MM.1S (cell line): ENCODE measurements at regions not wholly inside any gene's neighbourhood (a gene's known extent, or its start where the extent isn't known, plus 50 kb on each side); places are given as distances from the start of the nearest gene placed in this dataset.

Experiments
- DNase-seq: peaks from one replicate; pipeline ENCODE4 v3.0.0-alpha.2; 2015
- H2AFZ ChIP-seq: fragments of 300-600 bp; sonication (generic); 2 replicates; pipeline ENCODE4 v1.6.0; 2016; ENCODE audit warnings: antibody characterized with exemption, low read length
- H3F3A ChIP-seq: fragments of 300-600 bp; sonication (generic); 2 replicates; pipeline ENCODE4 v1.6.1; 2016; ENCODE audit warnings: mild to moderate bottlenecking, antibody characterized with exemption, low read length, moderate library complexity, mixed read lengths; ENCODE audit not compliant: insufficient read depth
- H3K27ac ChIP-seq: fragments of 300-600 bp; sonication (generic); 2 replicates; pipeline ENCODE4 v1.5.1; 2016; ENCODE audit warnings: mild to moderate bottlenecking, low read length
- H3K27me3 ChIP-seq: fragments of 300-600 bp; sonication (generic); replicated peaks from 2 replicates; pipeline ENCODE4 v1.6.0; 2016; ENCODE audit warnings: low read length; ENCODE audit not compliant: insufficient read depth
- H3K36me3 ChIP-seq: fragments of 300-600 bp; sonication (generic); replicated peaks from 2 replicates; pipeline ENCODE4 v1.6.1; 2016; ENCODE audit warnings: mild to moderate bottlenecking, low read length, mixed read lengths; ENCODE audit not compliant: insufficient read depth
- H3K4me1 ChIP-seq: fragments of 300-600 bp; sonication (generic); 2 replicates; pipeline ENCODE4 v1.6.1; 2016; ENCODE audit warnings: low read length, mixed read lengths
- H3K4me2 ChIP-seq: fragments of 300-600 bp; sonication (generic); 2 replicates; pipeline ENCODE4 v1.6.0; 2016; ENCODE audit warnings: low read depth, low read length
- H3K4me3 ChIP-seq: fragments of 300-600 bp; sonication (generic); 2 replicates; pipeline ENCODE4 v1.5.1; 2016; ENCODE audit warnings: low read length, mixed read lengths
- H3K79me2 ChIP-seq: fragments of 300-600 bp; sonication (generic); 2 replicates; pipeline ENCODE4 v1.6.1; 2016; ENCODE audit warnings: mixed run types, low read length, mixed read lengths
- H3K9ac ChIP-seq: fragments of 300-600 bp; sonication (generic); 2 replicates; pipeline ENCODE4 v1.6.1; 2016; ENCODE audit warnings: low read length, mixed read lengths
- H3K9me2 ChIP-seq: fragments of 300-600 bp; sonication (generic); replicated peaks from 2 replicates; pipeline ENCODE4 v1.6.1; 2016; ENCODE audit warnings: mild to moderate bottlenecking, low read length, mixed read lengths; ENCODE audit not compliant: insufficient read depth
- H3K9me3 ChIP-seq: fragments of 300-600 bp; sonication (generic); replicated peaks from 2 replicates; pipeline ENCODE4 v1.6.1; 2016; ENCODE audit warnings: mild to moderate bottlenecking, low read length, mixed read lengths; ENCODE audit not compliant: insufficient read depth
- H4K20me1 ChIP-seq: fragments of 300-600 bp; sonication (generic); 2 replicates; pipeline ENCODE4 v1.6.1; 2016; ENCODE audit warnings: mild to moderate bottlenecking, low read length, moderate library complexity, mixed read lengths; ENCODE audit not compliant: insufficient read depth
- EZH2 ChIP-seq: fragments of 300-600 bp; sonication (generic); optimal IDR thresholded peaks from 2 replicates; pipeline ENCODE3; 2017; ENCODE audit warnings: low read depth, mild to moderate bottlenecking, antibody characterized with exemption, low read length, mixed read lengths
- EZH2phosphoT487 ChIP-seq: fragments of 300-600 bp; sonication (generic); IDR thresholded peaks from 2 replicates; pipeline ENCODE4 v1.6.1; 2018; ENCODE audit warnings: antibody characterized with exemption, low read length
- TF ChIP-seq, protein P1 (sequence below): fragments of 300-600 bp; sonication (generic); IDR thresholded peaks from 2 replicates; pipeline ENCODE4 v1.5.1; 2016; ENCODE audit warnings: antibody characterized with exemption, low read length, mixed read lengths

DNA sequence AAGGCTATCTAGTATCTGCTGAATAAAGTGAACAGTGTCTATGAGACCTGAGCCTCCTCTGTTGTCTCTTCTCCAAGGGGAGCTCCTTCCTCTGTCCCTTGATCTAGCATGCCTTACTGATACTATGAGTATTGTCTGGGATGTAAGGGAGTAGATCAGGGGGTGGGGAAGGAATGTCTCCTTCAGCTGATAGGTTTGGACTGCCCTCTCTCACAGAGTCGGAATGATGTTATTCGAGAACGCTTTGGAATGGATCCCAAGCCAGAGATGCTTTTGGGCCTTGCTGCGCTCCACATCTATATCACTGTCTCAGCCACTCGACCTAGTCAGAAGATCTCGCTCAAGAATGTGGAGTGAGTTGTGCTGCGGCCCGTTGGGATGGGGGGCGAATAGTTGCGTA is 68.3 kb upstream of the PRPS1 start:
- Histone ChIP-seq H3K79me2 (no peaks in the 10 kb centered on the region), H3K9me2 (no peaks in the 10 kb centered on the region), H3K4me1 (no peaks in the 10 kb centered on the region), H2AFZ (no peak overlapping the region), H3K36me3 (no peaks in the 10 kb centered on the region), H3K4me2 (no peak overlapping the region), H4K20me1 (no peaks in the 10 kb centered on the region), H3K9me3 (no peaks in the 10 kb centered on the region), H3F3A (no peaks in the 10 kb centered on the region), H3K4me3 (no peak overlapping the region), H3K27ac (no peak overlapping the region), H3K9ac (no peak overlapping the region), H3K27me3 (no peaks in the 10 kb centered on the region)
- DNase-seq: no peak
- TF ChIP-seq, protein P1, sequence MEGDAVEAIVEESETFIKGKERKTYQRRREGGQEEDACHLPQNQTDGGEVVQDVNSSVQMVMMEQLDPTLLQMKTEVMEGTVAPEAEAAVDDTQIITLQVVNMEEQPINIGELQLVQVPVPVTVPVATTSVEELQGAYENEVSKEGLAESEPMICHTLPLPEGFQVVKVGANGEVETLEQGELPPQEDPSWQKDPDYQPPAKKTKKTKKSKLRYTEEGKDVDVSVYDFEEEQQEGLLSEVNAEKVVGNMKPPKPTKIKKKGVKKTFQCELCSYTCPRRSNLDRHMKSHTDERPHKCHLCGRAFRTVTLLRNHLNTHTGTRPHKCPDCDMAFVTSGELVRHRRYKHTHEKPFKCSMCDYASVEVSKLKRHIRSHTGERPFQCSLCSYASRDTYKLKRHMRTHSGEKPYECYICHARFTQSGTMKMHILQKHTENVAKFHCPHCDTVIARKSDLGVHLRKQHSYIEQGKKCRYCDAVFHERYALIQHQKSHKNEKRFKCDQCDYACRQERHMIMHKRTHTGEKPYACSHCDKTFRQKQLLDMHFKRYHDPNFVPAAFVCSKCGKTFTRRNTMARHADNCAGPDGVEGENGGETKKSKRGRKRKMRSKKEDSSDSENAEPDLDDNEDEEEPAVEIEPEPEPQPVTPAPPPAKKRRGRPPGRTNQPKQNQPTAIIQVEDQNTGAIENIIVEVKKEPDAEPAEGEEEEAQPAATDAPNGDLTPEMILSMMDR: no peak
- TF ChIP-seq EZH2phosphoT487: no peak
- no peak for TF ChIP-seq EZH2

DNA sequence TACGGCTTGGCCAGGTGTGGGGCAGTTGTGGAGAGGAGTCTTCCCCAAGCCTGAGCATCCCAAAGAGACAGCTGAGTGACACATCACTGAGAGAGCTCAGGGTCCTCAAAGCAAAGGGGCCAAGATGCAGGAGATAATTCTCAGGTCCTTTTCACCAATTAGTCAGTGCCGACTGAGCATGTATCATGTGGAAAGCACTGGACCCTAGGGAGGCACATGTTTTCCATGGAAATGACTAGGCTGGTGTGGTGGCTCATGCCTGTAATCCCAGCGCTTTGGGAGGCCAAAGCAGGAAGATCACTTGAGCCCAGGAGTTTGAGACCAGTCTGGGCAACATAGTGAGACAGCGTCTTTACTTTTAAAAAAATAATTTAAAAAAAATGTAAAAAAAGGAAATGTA is 67.3 kb upstream of the PRPS1 start:
- no peaks in the 10 kb centered on the region for H3K9me2 ChIP-seq
- no peak for DNase-seq

DNA sequence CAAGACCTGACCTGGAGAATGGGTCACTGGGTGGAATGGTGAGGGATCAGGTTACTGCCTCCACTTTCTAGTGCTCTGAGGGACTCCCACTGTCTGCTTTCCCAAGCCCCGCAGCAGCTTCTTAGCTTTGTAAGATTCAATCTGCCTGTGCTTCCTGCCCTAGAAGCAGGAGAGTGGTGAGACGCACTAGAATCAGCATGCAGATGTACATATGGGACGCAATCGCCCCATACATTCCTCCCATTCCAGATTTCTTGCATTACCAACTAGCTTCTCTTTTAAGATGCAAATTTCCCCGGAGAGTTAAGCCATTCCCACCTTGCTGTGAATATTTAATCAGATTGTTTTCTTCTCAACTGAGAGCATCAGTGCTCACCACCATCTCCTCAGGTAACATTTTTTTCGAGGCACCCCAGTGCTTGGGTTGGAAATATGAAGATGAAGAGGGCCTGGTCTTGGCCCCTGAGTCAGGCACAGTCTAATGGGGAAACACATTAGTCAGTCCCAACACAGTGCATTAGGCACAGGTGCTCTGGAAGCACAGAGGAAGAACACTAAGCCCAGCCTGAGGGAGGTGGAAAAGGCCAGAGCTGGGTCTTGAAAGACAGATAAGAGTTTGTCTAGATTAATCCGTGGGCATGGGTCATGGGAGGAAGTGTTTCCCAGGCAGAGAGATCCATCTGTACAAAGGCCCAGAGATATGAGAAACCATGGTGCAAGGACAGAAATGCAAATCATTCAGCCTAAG is 66.7 kb upstream of the PRPS1 start:
- Histone ChIP-seq H4K20me1 (no peaks in the 10 kb centered on the region), H3K27me3 (no peaks in the 10 kb centered on the region), H3K9me2 (no peaks in the 10 kb centered on the region), H3K4me1 (no peaks in the 10 kb centered on the region), H3K9me3 (no peaks in the 10 kb centered on the region), H3K79me2 (no peaks in the 10 kb centered on the region), H3F3A (no peaks in the 10 kb centered on the region), H3K9ac (no peak overlapping the region), H3K4me2 (no peak overlapping the region), H3K36me3 (no peaks in the 10 kb centered on the region), H3K27ac (no peak overlapping the region), H3K4me3 (no peak overlapping the region), H2AFZ (no peak overlapping the region)
- TF ChIP-seq, protein P1: no peak
- TF ChIP-seq EZH2phosphoT487 (no peak), EZH2 (no peak)
- no peak for DNase-seq

More for the DNA sequence above, 67.3 kb upstream of the PRPS1 start:
- H3K9me3 ChIP-seq: no peaks in the 10 kb centered on the region
- H3K79me2 ChIP-seq: no peaks in the 10 kb centered on the region
- H3K27ac ChIP-seq: no peak overlapping the region
- no peak overlapping the region for H3K4me2 ChIP-seq
- H3K27me3 ChIP-seq: no peaks in the 10 kb centered on the region
- no peaks in the 10 kb centered on the region for H3K4me1 ChIP-seq
- no peaks in the 10 kb centered on the region for H3K36me3 ChIP-seq
- no peaks in the 10 kb centered on the region for H3F3A ChIP-seq
- H2AFZ ChIP-seq: no peak overlapping the region
- TF ChIP-seq, protein P1: no peak
- TF ChIP-seq EZH2phosphoT487: no peak
- no peak for TF ChIP-seq EZH2
- no peak overlapping the region for H3K9ac ChIP-seq
- H4K20me1 ChIP-seq: no peaks in the 10 kb centered on the region
- H3K4me3 ChIP-seq: no peak overlapping the region
